ENCODE measurements at regions not wholly inside any gene's neighbourhood (a gene's known extent, or its start where the extent isn't known, plus 50 kb on each side); places are given as distances from the start of the nearest gene placed in this dataset.

DNA sequence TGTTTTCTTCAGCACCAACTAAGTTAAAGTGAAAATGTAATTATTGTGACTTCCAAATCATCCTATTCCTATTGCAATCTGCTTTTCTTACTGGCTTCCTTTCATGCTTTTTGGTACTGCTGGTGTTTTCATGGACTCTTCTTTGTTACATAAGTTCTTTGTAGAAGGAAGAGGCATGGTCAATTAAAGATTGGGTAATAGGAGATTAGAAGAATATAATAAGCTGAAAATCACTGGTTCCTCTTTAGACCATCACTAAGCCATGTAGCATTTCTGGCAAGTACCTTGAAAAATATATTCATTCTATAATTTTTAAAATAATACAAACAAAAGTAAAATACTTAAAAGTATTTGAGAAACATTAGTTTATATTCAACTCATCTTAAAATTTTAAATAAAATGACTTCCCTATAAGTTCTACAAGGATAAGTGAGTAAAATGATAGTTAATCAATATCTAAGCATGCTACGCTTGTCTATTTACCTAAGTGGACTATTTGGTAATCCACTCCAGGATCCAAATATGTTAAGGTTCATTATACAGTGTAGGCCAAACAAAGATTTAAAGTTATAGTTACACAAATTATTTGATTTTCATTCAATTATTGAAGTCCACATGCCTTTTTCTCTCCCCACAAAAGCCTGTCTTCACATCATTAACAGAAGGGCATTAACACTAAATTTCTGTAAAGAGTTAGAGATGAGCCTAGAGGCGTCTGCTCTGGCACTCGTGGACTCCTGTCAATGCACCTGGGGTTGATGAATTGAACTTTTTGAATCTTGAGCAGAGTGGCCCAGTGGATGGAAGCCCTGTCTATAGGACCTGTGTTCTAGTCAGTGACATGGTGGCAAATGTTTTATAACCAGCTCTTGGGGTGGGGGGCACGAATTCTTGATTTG lies 408.1 kb downstream of the INHBA start:
- FAIRE-seq (no peak), DNase-seq (ENCODE audit: insufficient read length, low spot score) (no peak)
- TF ChIP-seq, protein P1, sequence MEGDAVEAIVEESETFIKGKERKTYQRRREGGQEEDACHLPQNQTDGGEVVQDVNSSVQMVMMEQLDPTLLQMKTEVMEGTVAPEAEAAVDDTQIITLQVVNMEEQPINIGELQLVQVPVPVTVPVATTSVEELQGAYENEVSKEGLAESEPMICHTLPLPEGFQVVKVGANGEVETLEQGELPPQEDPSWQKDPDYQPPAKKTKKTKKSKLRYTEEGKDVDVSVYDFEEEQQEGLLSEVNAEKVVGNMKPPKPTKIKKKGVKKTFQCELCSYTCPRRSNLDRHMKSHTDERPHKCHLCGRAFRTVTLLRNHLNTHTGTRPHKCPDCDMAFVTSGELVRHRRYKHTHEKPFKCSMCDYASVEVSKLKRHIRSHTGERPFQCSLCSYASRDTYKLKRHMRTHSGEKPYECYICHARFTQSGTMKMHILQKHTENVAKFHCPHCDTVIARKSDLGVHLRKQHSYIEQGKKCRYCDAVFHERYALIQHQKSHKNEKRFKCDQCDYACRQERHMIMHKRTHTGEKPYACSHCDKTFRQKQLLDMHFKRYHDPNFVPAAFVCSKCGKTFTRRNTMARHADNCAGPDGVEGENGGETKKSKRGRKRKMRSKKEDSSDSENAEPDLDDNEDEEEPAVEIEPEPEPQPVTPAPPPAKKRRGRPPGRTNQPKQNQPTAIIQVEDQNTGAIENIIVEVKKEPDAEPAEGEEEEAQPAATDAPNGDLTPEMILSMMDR (IDR thresholded peaks at IDR 0.05; ENCODE audit: insufficient read depth, missing control alignments): no peak

GRCh38 chr7:41292487-41292886 lies 410.4 kb downstream of the INHBA start:
- FAIRE-seq: no peak
- DNase-seq (ENCODE audit: insufficient read length, low spot score): no peak
- TF ChIP-seq, protein P1 (IDR thresholded peaks at IDR 0.05; ENCODE audit: insufficient read depth, missing control alignments): no peak

- no peak for DNase-seq (ENCODE audit: insufficient read length, low spot score)
- no peak for FAIRE-seq
- TF ChIP-seq, protein P1 (IDR thresholded peaks at IDR 0.05; ENCODE audit: insufficient read depth, missing control alignments): no peak
These were observed 415.1 kb downstream of the INHBA start for GRCh38 chr7:41287559-41288335.

GRCh38 chr7:41280491-41280890 lies 422.4 kb downstream of the INHBA start:
- DNase-seq (ENCODE audit: insufficient read length, low spot score) (no peak), FAIRE-seq (no peak)
- TF ChIP-seq, protein P1 (IDR thresholded peaks at IDR 0.05; ENCODE audit: insufficient read depth, missing control alignments): no peak

DNA sequence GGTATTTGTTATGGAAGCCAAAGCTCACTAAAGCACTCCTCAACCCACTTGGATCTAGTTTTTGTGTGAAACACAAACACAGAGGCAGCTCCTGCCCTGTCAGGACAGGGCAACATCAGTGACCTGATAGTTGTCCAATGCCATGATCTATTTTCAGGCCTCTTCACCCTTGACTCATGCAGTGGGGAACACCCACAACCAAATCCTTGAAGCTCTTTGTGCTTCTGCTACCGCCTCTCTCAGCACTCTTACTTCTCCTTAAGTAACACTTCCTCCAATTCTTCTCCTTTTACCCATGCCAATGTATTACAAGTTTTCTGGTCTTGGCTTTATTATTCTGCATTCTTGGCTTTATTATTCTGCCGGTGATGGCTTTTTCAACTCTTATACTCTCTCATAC lies 425.3 kb downstream of the INHBA start:
- TF ChIP-seq, protein P1 (IDR thresholded peaks at IDR 0.05; ENCODE audit: insufficient read depth, missing control alignments): no peak
- DNase-seq (ENCODE audit: insufficient read length, low spot score) (no peak), FAIRE-seq (no peak)

GRCh38 chr7:41275255-41275654 lies 427.6 kb downstream of the INHBA start:
- DNase-seq (ENCODE audit: insufficient read length, low spot score) (no peak), FAIRE-seq (no peak)
- TF ChIP-seq, protein P1 (IDR thresholded peaks at IDR 0.05; ENCODE audit: insufficient read depth, missing control alignments): no peak

Measured in D721Med (cell line).